ENCODE measurements at regions not wholly inside any gene's neighbourhood (a gene's known extent, or its start where the extent isn't known, plus 50 kb on each side); places are given as distances from the start of the nearest gene placed in this dataset.

- Histone ChIP-seq H3K27me3 (ENCODE audit: control insufficient read depth in 2 of 2, insufficient read depth in 2 of 2, low read length in 2 of 2) (no peaks in the 10 kb centered on the region), H3K36me3 (ENCODE audit: control insufficient read depth in 2 of 3, insufficient read depth in 3 of 3, low read length in 3 of 3) (no peaks in the 10 kb centered on the region), H3K4me1 (ENCODE audit: control insufficient read depth in 2 of 2, insufficient read depth in 2 of 2, low read length in 2 of 2) (no peaks in the 10 kb centered on the region), H3K27ac (ENCODE audit: low read depth, low read length) (no peak overlapping the region), H3K4me3 (ENCODE audit: low read length) (no peak overlapping the region), H3K9me3 (ENCODE audit: control insufficient read depth in 2 of 3, low read length in 3 of 3) (no peaks in the 10 kb centered on the region)
- ChIA-PET POLR2A (no interaction called here), CTCF (no interaction called here)
- Mint-ChIP-seq H3K27me3 (no peaks in the 10 kb centered on the region), H3K36me3 (no peaks in the 10 kb centered on the region), H3K4me1 (no peaks in the 10 kb centered on the region), H3K27ac (no peak overlapping the region), H3K4me3 (no peak overlapping the region), H3K9me3 (peaks cover 0 to 18% (median 3%) of the 10 kb centered on the region in 11 donors)
- ATAC-seq (no peak), DNase-seq (no peak)
- intact Hi-C loops (cut with micrococcal nuclease), result no loop called here
Observed at GRCh38 chr3:135532021-135532420, 433.5 kb upstream of the PPP2R3A start.

GRCh38 chr3:135538123-135538522 is 427.4 kb upstream of the PPP2R3A start:
- no peak for ATAC-seq
- intact Hi-C loops (cut with micrococcal nuclease), result no loop called here

GRCh38 chr3:135539351-135539750 is 426.2 kb upstream of the PPP2R3A start:
- H3K4me3 ChIP-seq (ENCODE audit: low read length), result no peak overlapping the region
- no peaks in the 10 kb centered on the region for H3K36me3 ChIP-seq (ENCODE audit: control insufficient read depth in 2 of 3, insufficient read depth in 3 of 3, low read length in 3 of 3)
- Mint-ChIP-seq H3K27ac (no peak overlapping the region), H3K4me3 (no peak overlapping the region), H3K4me1 (no peaks in the 10 kb centered on the region), H3K27me3 (peaks cover 0 to 5% (median 0%) of the 10 kb centered on the region in 5 donors), H3K9me3 (peaks cover 0 to 27% (median 6%) of the 10 kb centered on the region in 11 donors), H3K36me3 (peaks cover 0 to 4% (median 0%) of the 10 kb centered on the region in 5 donors)
- H3K27me3 ChIP-seq (ENCODE audit: control insufficient read depth in 2 of 2, insufficient read depth in 2 of 2, low read length in 2 of 2), result no peaks in the 10 kb centered on the region
- no peak for DNase-seq
- H3K9me3 ChIP-seq (ENCODE audit: control insufficient read depth in 2 of 3, low read length in 3 of 3), result no peaks in the 10 kb centered on the region
- intact Hi-C loops (cut with micrococcal nuclease), result no loop called here
- no peak overlapping the region for H3K27ac ChIP-seq (ENCODE audit: low read depth, low read length)
- ATAC-seq, result no peak
- H3K4me1 ChIP-seq (ENCODE audit: control insufficient read depth in 2 of 2, insufficient read depth in 2 of 2, low read length in 2 of 2), result no peaks in the 10 kb centered on the region
- POLR2A ChIA-PET, result no interaction called here
- CTCF ChIA-PET, result no interaction called here

More at GRCh38 chr3:135538123-135538522, 427.4 kb upstream of the PPP2R3A start:
- H3K36me3 Mint-ChIP-seq, result peaks cover 0 to 4% (median 0%) of the 10 kb centered on the region in 5 donors
- no peaks in the 10 kb centered on the region for H3K4me1 Mint-ChIP-seq
- peaks cover 0 to 27% (median 6%) of the 10 kb centered on the region in 11 donors for H3K9me3 Mint-ChIP-seq
- no peaks in the 10 kb centered on the region for H3K9me3 ChIP-seq (ENCODE audit: control insufficient read depth in 2 of 3, low read length in 3 of 3)
- no peak overlapping the region for H3K27ac Mint-ChIP-seq
- CTCF ChIA-PET, result no interaction called here
- H3K27me3 ChIP-seq (ENCODE audit: control insufficient read depth in 2 of 2, insufficient read depth in 2 of 2, low read length in 2 of 2), result no peaks in the 10 kb centered on the region
- H3K4me3 ChIP-seq (ENCODE audit: low read length), result no peak overlapping the region
- no peaks in the 10 kb centered on the region for H3K36me3 ChIP-seq (ENCODE audit: control insufficient read depth in 2 of 3, insufficient read depth in 3 of 3, low read length in 3 of 3)
- no peak overlapping the region for H3K27ac ChIP-seq (ENCODE audit: low read depth, low read length)
- H3K27me3 Mint-ChIP-seq, result peaks cover 0 to 5% (median 0%) of the 10 kb centered on the region in 5 donors
- H3K4me1 ChIP-seq (ENCODE audit: control insufficient read depth in 2 of 2, insufficient read depth in 2 of 2, low read length in 2 of 2), result no peaks in the 10 kb centered on the region
- POLR2A ChIA-PET, result no interaction called here
- DNase-seq, result no peak
- no peak overlapping the region for H3K4me3 Mint-ChIP-seq

DNA sequence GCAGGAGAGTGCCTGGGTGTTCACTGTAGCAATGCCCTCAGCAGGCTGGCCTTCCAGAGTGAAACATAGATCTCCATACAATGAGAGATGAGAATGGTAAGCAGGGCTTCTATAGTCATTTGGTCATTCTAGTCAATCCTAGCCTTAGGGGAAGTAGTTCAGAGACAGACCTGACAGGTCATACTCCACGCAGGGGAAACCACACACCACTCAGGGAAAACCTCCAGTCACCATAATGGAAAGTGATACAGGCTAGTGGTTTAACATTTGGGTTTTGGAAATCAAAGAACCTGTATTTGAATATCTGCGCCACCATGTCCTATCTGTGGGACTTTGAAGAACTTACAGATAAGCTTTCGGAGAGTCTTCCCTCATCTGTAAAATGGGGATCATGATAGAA is 425.7 kb upstream of the PPP2R3A start:
- Histone ChIP-seq H3K36me3 (ENCODE audit: control insufficient read depth in 2 of 3, insufficient read depth in 3 of 3, low read length in 3 of 3) (no peaks in the 10 kb centered on the region), H3K9me3 (ENCODE audit: control insufficient read depth in 2 of 3, low read length in 3 of 3) (no peaks in the 10 kb centered on the region), H3K27ac (ENCODE audit: low read depth, low read length) (no peak overlapping the region), H3K27me3 (ENCODE audit: control insufficient read depth in 2 of 2, insufficient read depth in 2 of 2, low read length in 2 of 2) (no peaks in the 10 kb centered on the region), H3K4me3 (ENCODE audit: low read length) (no peak overlapping the region), H3K4me1 (ENCODE audit: control insufficient read depth in 2 of 2, insufficient read depth in 2 of 2, low read length in 2 of 2) (no peaks in the 10 kb centered on the region)
- DNase-seq, result no peak
- intact Hi-C loops (cut with micrococcal nuclease), result no loop called here
- H3K9me3 Mint-ChIP-seq, result peaks cover 0 to 27% (median 8%) of the 10 kb centered on the region in 11 donors
- no peak overlapping the region for H3K4me3 Mint-ChIP-seq
- ChIA-PET CTCF (no interaction called here), POLR2A (no interaction called here)
- H3K4me1 Mint-ChIP-seq, result no peaks in the 10 kb centered on the region
- no peak overlapping the region for H3K27ac Mint-ChIP-seq
- peaks cover 0 to 5% (median 0%) of the 10 kb centered on the region in 5 donors for H3K27me3 Mint-ChIP-seq
- H3K36me3 Mint-ChIP-seq, result peaks cover 0 to 4% (median 0%) of the 10 kb centered on the region in 5 donors
- no peak for ATAC-seq

GRCh38 chr3:135549928-135550494 is 415.5 kb upstream of the PPP2R3A start:
- POLR2A ChIA-PET, result no interaction called here
- CTCF ChIA-PET, result no interaction called here
- H3K27me3 Mint-ChIP-seq, result peaks cover 0 to 9% (median 4%) of the 10 kb centered on the region in 5 donors
- Histone ChIP-seq H3K4me3 (ENCODE audit: low read length) (no peak overlapping the region), H3K27me3 (ENCODE audit: control insufficient read depth in 2 of 2, insufficient read depth in 2 of 2, low read length in 2 of 2) (no peaks in the 10 kb centered on the region), H3K9me3 (ENCODE audit: control insufficient read depth in 2 of 3, low read length in 3 of 3) (no peaks in the 10 kb centered on the region), H3K36me3 (ENCODE audit: control insufficient read depth in 2 of 3, insufficient read depth in 3 of 3, low read length in 3 of 3) (no peaks in the 10 kb centered on the region), H3K4me1 (ENCODE audit: control insufficient read depth in 2 of 2, insufficient read depth in 2 of 2, low read length in 2 of 2) (no peaks in the 10 kb centered on the region), H3K27ac (ENCODE audit: low read depth, low read length) (no peak overlapping the region)
- no peaks in the 10 kb centered on the region for H3K36me3 Mint-ChIP-seq
- DNase-seq (no peak), ATAC-seq (no peak)
- no peak overlapping the region for H3K4me3 Mint-ChIP-seq
- H3K9me3 Mint-ChIP-seq, result peaks cover 0 to 6% (median 0%) of the 10 kb centered on the region in 11 donors
- no peaks in the 10 kb centered on the region for H3K4me1 Mint-ChIP-seq
- intact Hi-C loops (cut with micrococcal nuclease), result no loop called here
- H3K27ac Mint-ChIP-seq, result no peak overlapping the region

DNA sequence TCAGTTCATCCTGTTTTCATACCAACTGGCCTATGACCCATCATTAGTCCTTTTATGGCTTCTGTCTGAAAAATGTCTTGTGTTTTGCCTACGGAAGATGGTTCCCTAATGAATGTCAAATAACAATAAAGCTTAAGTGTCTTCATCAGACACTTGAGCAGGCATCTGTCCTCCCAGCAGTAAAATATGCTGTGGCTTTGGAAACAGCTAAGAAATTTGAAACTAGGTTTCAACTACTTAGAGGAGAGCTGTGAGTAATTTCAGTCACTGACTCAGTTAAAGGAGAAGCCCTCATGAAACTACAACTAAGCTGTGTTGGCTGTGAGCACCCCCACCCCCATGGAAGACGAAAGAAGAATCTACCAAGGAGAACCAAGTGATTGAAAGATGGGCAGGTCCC is 409.4 kb upstream of the PPP2R3A start:
- H3K4me3 ChIP-seq (ENCODE audit: low read length), result no peak overlapping the region
- H3K4me1 ChIP-seq (ENCODE audit: control insufficient read depth in 2 of 2, insufficient read depth in 2 of 2, low read length in 2 of 2), result no peaks in the 10 kb centered on the region
- no peaks in the 10 kb centered on the region for H3K4me1 Mint-ChIP-seq
- ChIA-PET POLR2A (no interaction called here), CTCF (no interaction called here)
- DNase-seq (no peak), ATAC-seq (no peak)
- H3K4me3 Mint-ChIP-seq, result no peak overlapping the region
- intact Hi-C loops (cut with micrococcal nuclease), result no loop called here
- H3K36me3 ChIP-seq (ENCODE audit: control insufficient read depth in 2 of 3, insufficient read depth in 3 of 3, low read length in 3 of 3), result no peaks in the 10 kb centered on the region
- H3K27ac Mint-ChIP-seq, result no peak overlapping the region
- no peaks in the 10 kb centered on the region for H3K27me3 ChIP-seq (ENCODE audit: control insufficient read depth in 2 of 2, insufficient read depth in 2 of 2, low read length in 2 of 2)
- H3K9me3 Mint-ChIP-seq, result peaks cover 0 to 6% (median 0%) of the 10 kb centered on the region in 11 donors
- peaks cover 0 to 4% (median 0%) of the 10 kb centered on the region in 5 donors for H3K27me3 Mint-ChIP-seq
- H3K9me3 ChIP-seq (ENCODE audit: control insufficient read depth in 2 of 3, low read length in 3 of 3), result no peaks in the 10 kb centered on the region
- H3K27ac ChIP-seq (ENCODE audit: low read depth, low read length), result no peak overlapping the region
- H3K36me3 Mint-ChIP-seq, result no peaks in the 10 kb centered on the region

DNA sequence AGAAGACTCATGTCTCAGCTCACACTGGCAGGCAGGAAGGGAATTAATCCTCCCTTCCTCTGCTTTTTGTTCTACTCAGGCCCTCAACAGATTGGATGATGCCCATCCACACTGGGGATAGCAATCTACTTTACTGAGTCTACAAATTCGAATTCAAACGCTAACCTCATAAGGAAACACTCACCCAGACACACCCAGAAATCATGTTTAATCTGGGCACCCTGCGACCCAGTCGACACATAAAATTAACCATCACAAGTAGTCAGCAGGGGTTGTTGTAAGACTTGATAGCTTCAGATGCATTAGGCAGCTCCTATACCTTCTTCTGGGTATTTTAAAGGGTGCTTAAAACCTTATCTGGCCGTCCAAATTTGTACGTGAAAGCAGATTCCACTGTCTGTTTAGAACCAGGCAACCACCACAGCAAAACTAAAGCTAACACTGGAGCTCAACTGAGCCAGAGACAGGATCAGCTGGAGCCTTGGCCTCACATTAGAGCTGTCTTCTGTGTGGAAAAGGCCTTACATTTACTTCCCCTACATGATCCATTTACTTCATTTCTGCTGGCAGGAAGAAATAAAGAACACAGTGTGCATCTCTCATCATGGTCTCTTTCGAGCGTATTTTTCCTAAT is 407.3 kb upstream of the PPP2R3A start:
- Mint-ChIP-seq H3K27me3 (peaks cover 0 to 10% (median 0%) of the 10 kb centered on the region in 5 donors), H3K27ac (no peak overlapping the region), H3K36me3 (no peaks in the 10 kb centered on the region), H3K4me1 (no peaks in the 10 kb centered on the region), H3K4me3 (no peak overlapping the region), H3K9me3 (peaks cover 0 to 8% (median 0%) of the 10 kb centered on the region in 11 donors)
- ATAC-seq, result no peak
- DNase-seq, result no peak
- Histone ChIP-seq H3K27ac (ENCODE audit: low read depth, low read length) (no peak overlapping the region), H3K9me3 (ENCODE audit: control insufficient read depth in 2 of 3, low read length in 3 of 3) (no peaks in the 10 kb centered on the region), H3K27me3 (ENCODE audit: control insufficient read depth in 2 of 2, insufficient read depth in 2 of 2, low read length in 2 of 2) (no peaks in the 10 kb centered on the region), H3K4me3 (ENCODE audit: low read length) (no peak overlapping the region), H3K4me1 (ENCODE audit: control insufficient read depth in 2 of 2, insufficient read depth in 2 of 2, low read length in 2 of 2) (no peaks in the 10 kb centered on the region), H3K36me3 (ENCODE audit: control insufficient read depth in 2 of 3, insufficient read depth in 3 of 3, low read length in 3 of 3) (no peaks in the 10 kb centered on the region)
- ChIA-PET CTCF (no interaction called here), POLR2A (no interaction called here)
- intact Hi-C loops (cut with micrococcal nuclease), result no loop called here

Data from naive thymus-derived CD4-positive, alpha-beta T cell (primary cell).